ENCODE measurements at regions not wholly inside any gene's neighbourhood (a gene's known extent, or its start where the extent isn't known, plus 50 kb on each side); places are given as distances from the start of the nearest gene placed in this dataset.

DNA sequence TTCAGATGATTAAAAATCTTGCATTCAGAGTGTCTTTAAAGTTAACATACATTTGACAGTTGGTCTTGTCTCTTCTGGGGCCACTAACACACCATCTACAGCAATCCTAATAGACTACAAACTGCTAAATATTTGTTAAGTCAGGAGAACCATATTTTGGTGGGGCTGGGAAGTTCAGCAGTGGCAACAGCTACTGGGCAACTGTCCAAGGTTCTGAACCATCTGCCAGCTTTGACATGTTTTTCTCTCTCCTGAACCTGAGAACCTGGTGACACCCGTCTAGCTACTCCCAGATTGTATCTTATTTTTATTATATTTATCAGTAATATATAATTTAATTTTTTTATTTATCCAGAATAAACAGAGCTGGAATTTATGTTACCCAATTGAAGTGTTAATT lies 199.0 kb upstream of the DPYD start:
- TF ChIP-seq CTCF (conservative IDR thresholded peaks at IDR 0.05; ENCODE audit: low read depth, low read length) (no peak), EZH2 (IDR thresholded peaks at IDR 0.05; ENCODE audit: low read length, unreplicated experiment) (no peak), EZH2phosphoT487 (IDR thresholded peaks at IDR 0.05; ENCODE audit: borderline replicate concordance, low read length) (no peak)
